ENCODE measurements at regions not wholly inside any gene's neighbourhood (a gene's known extent, or its start where the extent isn't known, plus 50 kb on each side); places are given as distances from the start of the nearest gene placed in this dataset.

DNA sequence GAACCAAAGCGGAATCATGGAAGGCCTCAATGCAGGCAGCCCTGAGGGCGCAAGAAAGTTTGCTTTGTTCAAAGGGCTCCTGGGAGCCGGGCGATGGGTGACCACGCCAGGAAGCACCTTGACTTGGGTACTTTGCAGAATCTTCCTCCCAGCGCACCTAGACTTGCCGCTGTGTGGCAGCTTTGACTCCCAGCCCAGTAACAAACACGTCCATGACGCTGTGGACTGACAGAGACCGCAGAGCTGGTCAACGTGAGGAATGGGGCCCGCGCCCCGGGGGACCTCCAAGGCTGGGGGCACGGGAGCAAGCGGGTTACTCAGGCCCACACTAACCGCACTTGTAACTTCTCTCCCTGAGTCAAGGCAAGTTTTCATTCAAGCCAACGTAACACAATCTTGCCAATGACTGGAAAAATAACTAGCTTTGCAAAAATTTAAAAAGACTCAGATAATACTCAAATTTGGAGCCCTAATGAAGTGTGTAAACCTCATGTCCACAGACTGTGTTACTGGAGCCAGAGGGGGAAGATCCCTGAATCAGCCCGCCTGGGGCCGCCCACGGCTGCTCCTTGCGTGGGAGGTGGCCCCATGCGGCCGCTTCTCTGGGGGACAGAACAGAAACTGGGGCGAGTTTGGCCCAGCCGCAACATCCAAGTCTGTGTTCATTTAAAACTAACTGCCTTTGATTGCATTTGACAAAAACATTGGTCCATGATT is 130.8 kb downstream of the DNAJB6 start:
- TF ChIP-seq GABPA (IDR thresholded peaks at IDR 0.05; ENCODE audit: low read depth) (no peak), POLR2AphosphoS5 (IDR thresholded peaks at IDR 0.05; ENCODE audit: low read depth) (no peak), SPI1 (IDR thresholded peaks at IDR 0.05; ENCODE audit: borderline replicate concordance, low read depth) (no peak)
- TF ChIP-seq, protein P1, sequence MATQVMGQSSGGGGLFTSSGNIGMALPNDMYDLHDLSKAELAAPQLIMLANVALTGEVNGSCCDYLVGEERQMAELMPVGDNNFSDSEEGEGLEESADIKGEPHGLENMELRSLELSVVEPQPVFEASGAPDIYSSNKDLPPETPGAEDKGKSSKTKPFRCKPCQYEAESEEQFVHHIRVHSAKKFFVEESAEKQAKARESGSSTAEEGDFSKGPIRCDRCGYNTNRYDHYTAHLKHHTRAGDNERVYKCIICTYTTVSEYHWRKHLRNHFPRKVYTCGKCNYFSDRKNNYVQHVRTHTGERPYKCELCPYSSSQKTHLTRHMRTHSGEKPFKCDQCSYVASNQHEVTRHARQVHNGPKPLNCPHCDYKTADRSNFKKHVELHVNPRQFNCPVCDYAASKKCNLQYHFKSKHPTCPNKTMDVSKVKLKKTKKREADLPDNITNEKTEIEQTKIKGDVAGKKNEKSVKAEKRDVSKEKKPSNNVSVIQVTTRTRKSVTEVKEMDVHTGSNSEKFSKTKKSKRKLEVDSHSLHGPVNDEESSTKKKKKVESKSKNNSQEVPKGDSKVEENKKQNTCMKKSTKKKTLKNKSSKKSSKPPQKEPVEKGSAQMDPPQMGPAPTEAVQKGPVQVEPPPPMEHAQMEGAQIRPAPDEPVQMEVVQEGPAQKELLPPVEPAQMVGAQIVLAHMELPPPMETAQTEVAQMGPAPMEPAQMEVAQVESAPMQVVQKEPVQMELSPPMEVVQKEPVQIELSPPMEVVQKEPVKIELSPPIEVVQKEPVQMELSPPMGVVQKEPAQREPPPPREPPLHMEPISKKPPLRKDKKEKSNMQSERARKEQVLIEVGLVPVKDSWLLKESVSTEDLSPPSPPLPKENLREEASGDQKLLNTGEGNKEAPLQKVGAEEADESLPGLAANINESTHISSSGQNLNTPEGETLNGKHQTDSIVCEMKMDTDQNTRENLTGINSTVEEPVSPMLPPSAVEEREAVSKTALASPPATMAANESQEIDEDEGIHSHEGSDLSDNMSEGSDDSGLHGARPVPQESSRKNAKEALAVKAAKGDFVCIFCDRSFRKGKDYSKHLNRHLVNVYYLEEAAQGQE (IDR thresholded peaks at IDR 0.05; ENCODE audit: insufficient replicate concordance, low read depth) = no peak
- TF ChIP-seq, protein P2, sequence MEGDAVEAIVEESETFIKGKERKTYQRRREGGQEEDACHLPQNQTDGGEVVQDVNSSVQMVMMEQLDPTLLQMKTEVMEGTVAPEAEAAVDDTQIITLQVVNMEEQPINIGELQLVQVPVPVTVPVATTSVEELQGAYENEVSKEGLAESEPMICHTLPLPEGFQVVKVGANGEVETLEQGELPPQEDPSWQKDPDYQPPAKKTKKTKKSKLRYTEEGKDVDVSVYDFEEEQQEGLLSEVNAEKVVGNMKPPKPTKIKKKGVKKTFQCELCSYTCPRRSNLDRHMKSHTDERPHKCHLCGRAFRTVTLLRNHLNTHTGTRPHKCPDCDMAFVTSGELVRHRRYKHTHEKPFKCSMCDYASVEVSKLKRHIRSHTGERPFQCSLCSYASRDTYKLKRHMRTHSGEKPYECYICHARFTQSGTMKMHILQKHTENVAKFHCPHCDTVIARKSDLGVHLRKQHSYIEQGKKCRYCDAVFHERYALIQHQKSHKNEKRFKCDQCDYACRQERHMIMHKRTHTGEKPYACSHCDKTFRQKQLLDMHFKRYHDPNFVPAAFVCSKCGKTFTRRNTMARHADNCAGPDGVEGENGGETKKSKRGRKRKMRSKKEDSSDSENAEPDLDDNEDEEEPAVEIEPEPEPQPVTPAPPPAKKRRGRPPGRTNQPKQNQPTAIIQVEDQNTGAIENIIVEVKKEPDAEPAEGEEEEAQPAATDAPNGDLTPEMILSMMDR (IDR thresholded peaks at IDR 0.05; ENCODE audit: insufficient read depth, low read length) = no peak
- no peak for DNase-seq (ENCODE audit: low read depth in 1 of 2, low spot score in 1 of 2)
- Histone ChIP-seq H3K27ac (replicated peaks) (no peak overlapping the region), H3K4me3 (replicated peaks; ENCODE audit: insufficient read depth, low read length) (no peak overlapping the region), H3K27me3 (ENCODE audit: insufficient read depth, poor library complexity, severe bottlenecking) (no peaks in the 10 kb centered on the region)

DNA sequence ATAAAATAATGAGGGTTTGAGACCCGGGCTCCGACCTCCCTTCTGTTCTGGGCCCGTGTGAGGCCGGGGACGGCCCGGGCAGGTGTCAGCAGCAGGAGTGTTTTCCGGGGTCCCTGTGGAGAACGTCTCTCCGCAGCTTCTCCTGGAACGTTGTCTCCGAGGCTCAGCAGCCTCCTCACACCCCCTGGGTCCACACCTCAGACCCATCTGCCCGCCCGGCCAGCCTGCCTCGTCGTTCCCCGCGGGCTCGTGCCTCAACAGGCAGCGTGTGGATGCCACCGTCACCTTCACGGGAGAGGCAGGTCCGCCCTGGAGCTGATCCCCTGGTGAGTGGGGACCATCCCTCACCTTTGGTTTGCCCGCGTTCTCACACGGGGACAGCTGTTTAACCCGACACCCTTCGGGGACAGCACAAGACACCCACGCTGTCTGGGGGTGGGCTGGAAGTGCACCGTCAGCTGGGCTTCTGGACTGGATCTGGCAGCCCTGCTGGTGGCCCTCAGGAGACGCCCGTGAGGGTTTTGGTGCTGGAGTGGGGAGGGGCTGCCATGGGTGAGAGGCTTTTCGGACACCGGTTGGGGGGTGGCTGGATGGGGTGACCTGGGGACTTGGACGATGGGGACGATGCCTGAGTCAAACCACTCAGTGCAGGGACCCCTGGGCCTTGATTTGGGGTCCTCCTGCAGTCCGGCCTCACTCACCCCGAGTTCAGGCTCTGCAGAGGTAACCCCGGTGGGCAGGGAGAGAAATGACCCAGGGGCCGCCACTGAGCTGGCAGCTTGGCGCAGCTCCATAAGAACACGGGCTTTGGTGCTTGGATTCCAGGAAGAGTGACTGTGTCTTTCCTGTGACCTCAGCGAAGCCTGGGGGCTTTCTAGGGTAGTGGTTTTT is 131.7 kb downstream of the DNAJB6 start:
- Histone ChIP-seq H3K4me3 (replicated peaks; ENCODE audit: insufficient read depth, low read length) (no peak overlapping the region), H3K27ac (replicated peaks) (no peak overlapping the region), H3K27me3 (ENCODE audit: insufficient read depth, poor library complexity, severe bottlenecking) (no peaks in the 10 kb centered on the region)
- DNase-seq (ENCODE audit: low read depth in 1 of 2, low spot score in 1 of 2) = no peak
- TF ChIP-seq, protein P2 (IDR thresholded peaks at IDR 0.05; ENCODE audit: insufficient read depth, low read length) = no peak
- TF ChIP-seq, protein P1 (IDR thresholded peaks at IDR 0.05; ENCODE audit: insufficient replicate concordance, low read depth) = no peak
- TF ChIP-seq SPI1 (IDR thresholded peaks at IDR 0.05; ENCODE audit: borderline replicate concordance, low read depth) (no peak), GABPA (IDR thresholded peaks at IDR 0.05; ENCODE audit: low read depth) (no peak), POLR2AphosphoS5 (IDR thresholded peaks at IDR 0.05; ENCODE audit: low read depth) (no peak)

DNA sequence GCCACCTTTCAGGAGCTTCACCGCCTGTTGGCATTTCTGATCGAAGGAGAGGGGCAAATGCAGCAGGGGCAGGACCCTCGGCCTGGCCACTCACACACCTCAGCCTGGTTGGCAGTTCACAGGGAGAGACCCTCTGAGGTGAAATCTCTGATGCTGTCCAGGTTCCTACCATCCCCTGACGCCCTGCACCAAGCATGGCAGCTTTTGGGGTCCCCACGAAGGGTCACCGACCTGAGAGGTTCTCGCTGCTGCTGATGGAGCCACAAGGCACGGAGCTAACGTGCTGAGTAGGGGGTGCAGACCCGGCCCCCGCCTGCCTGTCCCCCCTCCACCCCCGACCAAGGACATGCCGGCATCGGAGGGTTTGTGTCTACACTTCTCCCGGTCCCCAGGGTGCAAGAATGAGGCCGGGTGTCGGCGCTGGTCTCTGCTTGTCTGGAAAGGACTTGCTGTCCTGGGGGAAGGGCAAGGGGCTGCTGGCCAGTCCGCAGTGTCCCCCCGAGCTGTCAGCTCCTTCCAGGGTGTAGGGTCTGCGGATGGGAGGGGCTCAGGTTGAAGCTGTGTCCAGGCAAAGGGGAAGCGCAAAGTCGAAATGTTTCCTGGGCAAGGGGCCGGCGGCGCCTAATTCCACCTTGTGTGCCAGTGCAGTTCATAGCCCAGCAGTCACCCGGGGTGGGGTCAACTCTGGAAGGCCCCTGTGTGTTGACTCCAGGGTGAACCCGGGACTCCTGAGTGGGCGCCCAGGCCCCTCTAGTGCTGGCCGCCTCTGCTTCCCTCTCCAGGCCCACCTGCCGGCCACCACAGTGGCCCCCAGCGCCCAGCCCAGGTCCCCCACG is 132.6 kb downstream of the DNAJB6 start:
- no peak for TF ChIP-seq POLR2AphosphoS5 (IDR thresholded peaks at IDR 0.05; ENCODE audit: low read depth)
- TF ChIP-seq, protein P1 (IDR thresholded peaks at IDR 0.05; ENCODE audit: insufficient replicate concordance, low read depth) = no peak
- no peak for TF ChIP-seq SPI1 (IDR thresholded peaks at IDR 0.05; ENCODE audit: borderline replicate concordance, low read depth)
- no peak for TF ChIP-seq GABPA (IDR thresholded peaks at IDR 0.05; ENCODE audit: low read depth)
- TF ChIP-seq, protein P2 (IDR thresholded peaks at IDR 0.05; ENCODE audit: insufficient read depth, low read length) = no peak
- DNase-seq (ENCODE audit: low read depth in 1 of 2, low spot score in 1 of 2) = no peak
- Histone ChIP-seq H3K4me3 (replicated peaks; ENCODE audit: insufficient read depth, low read length) (no peak overlapping the region), H3K27me3 (ENCODE audit: insufficient read depth, poor library complexity, severe bottlenecking) (no peaks in the 10 kb centered on the region), H3K27ac (replicated peaks) (no peak overlapping the region)

Measured in HL-60 (cell line).